ENCODE measurements at regions not wholly inside any gene's neighbourhood (a gene's known extent, or its start where the extent isn't known, plus 50 kb on each side); places are given as distances from the start of the nearest gene placed in this dataset.
A peak's percentile ranks its signal among the peaks of the same experiment; 100 is the strongest.

GRCh38 chr12:123040106-123040505, 59.6 kb downstream of the ARL6IP4 start:
- DNase-seq: no peak

- no peak for DNase-seq
Observed at GRCh38 chr12:123038966-123039365, 58.5 kb downstream of the ARL6IP4 start.

- no peak for DNase-seq
Observed at GRCh38 chr12:123038486-123038885, 58.0 kb downstream of the ARL6IP4 start.

GRCh38 chr12:123037791-123038190, 57.3 kb downstream of the ARL6IP4 start:
- no peak for DNase-seq

- no peak for DNase-seq
Observed at GRCh38 chr12:123036466-123037285, 56.2 kb downstream of the ARL6IP4 start.

- DNase-seq: no peak
Observed at GRCh38 chr12:123035841-123036240, 55.4 kb downstream of the ARL6IP4 start.

GRCh38 chr12:123034865-123035264, 54.4 kb downstream of the ARL6IP4 start:
- peak in 1 of 2 experiments; percentile 19 for DNase-seq

- peak; percentile 97 to 98 for DNase-seq
Observed at GRCh38 chr12:123034022-123034541, 53.6 kb downstream of the ARL6IP4 start.

- DNase-seq: peak; percentile 72 to 82
Observed at GRCh38 chr12:123033392-123034021, 53.0 kb downstream of the ARL6IP4 start.

- peak in 1 of 2 experiments; percentile 23 for DNase-seq
Observed at GRCh38 chr12:123032736-123033391, 52.4 kb downstream of the ARL6IP4 start.
